ENCODE measurements at regions not wholly inside any gene's neighbourhood (a gene's known extent, or its start where the extent isn't known, plus 50 kb on each side); places are given as distances from the start of the nearest gene placed in this dataset.

DNA sequence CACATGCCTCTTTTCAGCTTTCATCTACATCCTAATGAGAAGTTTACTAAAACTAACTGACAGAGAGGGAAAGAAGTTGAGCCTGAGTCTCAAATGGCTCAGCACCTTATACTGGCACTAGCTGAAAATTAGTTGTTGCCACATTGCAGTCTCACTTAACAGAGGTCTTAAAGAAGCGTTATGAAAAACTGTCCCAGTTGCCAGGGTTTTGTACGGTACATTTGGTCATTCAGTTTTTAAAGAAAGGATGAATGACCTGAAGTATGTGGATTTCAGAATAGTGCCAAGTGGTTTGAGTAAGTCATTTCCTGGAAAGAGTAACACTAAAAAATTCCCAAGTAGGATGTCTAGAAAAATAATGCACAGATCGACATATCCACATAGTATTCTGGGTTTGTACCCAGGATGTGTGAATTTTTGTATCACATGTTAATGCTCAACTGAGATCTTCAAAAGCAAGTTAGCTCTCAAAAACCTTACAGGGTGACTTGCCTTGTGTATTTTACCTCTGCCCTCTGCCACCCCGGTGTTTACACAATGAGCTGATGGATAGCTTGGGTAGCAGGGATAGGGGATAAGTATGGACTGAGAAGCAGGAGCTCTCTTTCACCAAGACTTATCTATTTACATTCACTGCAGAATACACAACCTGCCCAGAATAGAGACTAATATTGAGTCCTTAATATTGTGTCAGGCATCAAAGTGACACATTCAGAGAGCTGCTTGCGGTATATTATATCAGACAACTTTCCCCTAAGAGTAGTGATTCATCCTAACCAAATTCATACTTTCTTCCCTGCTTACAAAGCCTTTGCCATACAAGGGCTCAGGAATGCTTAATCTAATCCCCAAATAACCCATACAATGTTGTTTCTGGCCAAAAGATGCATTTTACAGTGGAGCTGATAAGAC is 1075.7 kb upstream of the PABPC4L start:
- H3K4me2 ChIP-seq (ENCODE audit: insufficient read depth, low read length) = peak overlapping the region; percentile 43
- peak overlapping the region; percentile 23 for H3K4me3 ChIP-seq (ENCODE audit: insufficient read depth, low read length)
- peaks cover 11% of the 10 kb centered on the region for H3K4me1 ChIP-seq (ENCODE audit: insufficient read depth, low read length)
- DNase-seq (ENCODE audit: insufficient read length, low spot score, missing footprints) = peak; percentile 43
- TF ChIP-seq, protein P1, sequence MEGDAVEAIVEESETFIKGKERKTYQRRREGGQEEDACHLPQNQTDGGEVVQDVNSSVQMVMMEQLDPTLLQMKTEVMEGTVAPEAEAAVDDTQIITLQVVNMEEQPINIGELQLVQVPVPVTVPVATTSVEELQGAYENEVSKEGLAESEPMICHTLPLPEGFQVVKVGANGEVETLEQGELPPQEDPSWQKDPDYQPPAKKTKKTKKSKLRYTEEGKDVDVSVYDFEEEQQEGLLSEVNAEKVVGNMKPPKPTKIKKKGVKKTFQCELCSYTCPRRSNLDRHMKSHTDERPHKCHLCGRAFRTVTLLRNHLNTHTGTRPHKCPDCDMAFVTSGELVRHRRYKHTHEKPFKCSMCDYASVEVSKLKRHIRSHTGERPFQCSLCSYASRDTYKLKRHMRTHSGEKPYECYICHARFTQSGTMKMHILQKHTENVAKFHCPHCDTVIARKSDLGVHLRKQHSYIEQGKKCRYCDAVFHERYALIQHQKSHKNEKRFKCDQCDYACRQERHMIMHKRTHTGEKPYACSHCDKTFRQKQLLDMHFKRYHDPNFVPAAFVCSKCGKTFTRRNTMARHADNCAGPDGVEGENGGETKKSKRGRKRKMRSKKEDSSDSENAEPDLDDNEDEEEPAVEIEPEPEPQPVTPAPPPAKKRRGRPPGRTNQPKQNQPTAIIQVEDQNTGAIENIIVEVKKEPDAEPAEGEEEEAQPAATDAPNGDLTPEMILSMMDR (IDR thresholded peaks at IDR 0.05; ENCODE audit: extremely low read depth, low read depth, low read length) = no peak
- H3K36me3 ChIP-seq (ENCODE audit: insufficient read depth, low read length) = no peaks in the 10 kb centered on the region
- H4K20me1 ChIP-seq (ENCODE audit: insufficient read depth, low read length) = no peaks in the 10 kb centered on the region
- no peaks in the 10 kb centered on the region for H3K79me2 ChIP-seq (ENCODE audit: insufficient read depth, low read length)
- H3K27ac ChIP-seq (ENCODE audit: low read depth, low read length) = peak overlapping the region; percentile 26
- H2AFZ ChIP-seq (ENCODE audit: low read length) = no peak overlapping the region
- no peaks in the 10 kb centered on the region for H3K27me3 ChIP-seq (ENCODE audit: insufficient read depth, low read length)
- H3K9me3 ChIP-seq (ENCODE audit: low read depth, low read length) = no peaks in the 10 kb centered on the region

DNA sequence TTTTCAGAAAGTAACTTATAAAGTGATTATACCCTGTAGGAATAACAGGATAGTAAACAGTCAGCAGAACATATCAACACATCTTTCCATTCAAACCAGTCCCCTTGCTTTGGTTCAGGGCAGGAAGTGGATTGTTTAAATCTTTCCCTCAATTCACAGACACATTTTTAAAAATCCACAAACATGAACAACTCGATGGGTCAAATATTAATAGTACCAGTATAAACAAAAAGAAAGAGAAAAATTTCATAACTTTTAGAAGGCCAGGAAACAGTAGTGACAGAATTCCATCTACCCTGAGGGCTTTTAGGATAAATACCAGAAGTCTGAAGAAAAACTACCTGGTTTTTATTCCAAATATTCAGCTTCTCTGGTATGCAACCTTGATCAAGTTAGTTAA is 1072.8 kb upstream of the PABPC4L start:
- TF ChIP-seq, protein P1 (IDR thresholded peaks at IDR 0.05; ENCODE audit: extremely low read depth, low read depth, low read length) = no peak
- no peak for DNase-seq (ENCODE audit: insufficient read length, low spot score, missing footprints)
- no peaks in the 10 kb centered on the region for H3K27me3 ChIP-seq (ENCODE audit: insufficient read depth, low read length)
- no peak overlapping the region for H3K4me2 ChIP-seq (ENCODE audit: insufficient read depth, low read length)
- H2AFZ ChIP-seq (ENCODE audit: low read length) = peak overlapping the region; percentile 15
- no peak overlapping the region for H3K4me3 ChIP-seq (ENCODE audit: insufficient read depth, low read length)
- no peaks in the 10 kb centered on the region for H4K20me1 ChIP-seq (ENCODE audit: insufficient read depth, low read length)
- peaks cover 11% of the 10 kb centered on the region for H3K4me1 ChIP-seq (ENCODE audit: insufficient read depth, low read length)
- H3K79me2 ChIP-seq (ENCODE audit: insufficient read depth, low read length) = no peaks in the 10 kb centered on the region
- no peak overlapping the region for H3K27ac ChIP-seq (ENCODE audit: low read depth, low read length)
- H3K9me3 ChIP-seq (ENCODE audit: low read depth, low read length) = no peaks in the 10 kb centered on the region
- no peaks in the 10 kb centered on the region for H3K36me3 ChIP-seq (ENCODE audit: insufficient read depth, low read length)

DNA sequence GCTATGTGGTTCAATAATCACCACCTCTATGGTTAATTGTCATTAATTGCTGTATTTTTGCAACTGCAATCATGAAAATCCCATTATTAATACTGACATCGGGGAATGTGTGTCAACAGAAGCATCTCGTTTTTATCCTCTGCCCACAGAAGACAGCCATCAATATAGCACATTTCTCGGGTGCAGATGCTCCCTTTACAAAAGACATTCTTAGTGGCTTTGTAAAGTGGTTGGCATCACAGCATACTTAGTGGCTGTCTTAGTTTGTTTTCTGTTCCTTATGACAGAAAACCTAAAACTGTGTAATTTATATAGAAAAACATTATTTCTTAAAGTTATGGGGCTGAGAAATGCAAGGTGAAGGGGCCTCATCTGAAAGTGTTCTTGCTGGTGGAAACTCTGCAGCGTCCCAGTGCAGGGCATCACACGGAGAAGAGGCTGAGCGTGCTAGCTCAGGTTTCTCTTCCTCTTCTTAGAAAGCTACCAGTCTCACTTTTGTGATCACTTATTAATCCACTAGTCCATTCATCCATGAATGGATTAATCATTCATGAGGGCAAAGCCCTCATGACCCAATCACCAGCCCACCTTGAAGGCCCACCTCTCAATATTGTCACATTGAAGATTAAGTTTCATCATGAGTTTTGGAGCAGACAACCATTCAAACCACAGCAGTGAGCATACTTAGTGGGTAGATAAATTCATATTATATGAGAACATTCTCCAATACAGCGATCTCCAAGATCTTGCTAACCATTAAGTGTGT is 1067.7 kb upstream of the PABPC4L start:
- H3K27ac ChIP-seq (ENCODE audit: low read depth, low read length) = no peak overlapping the region
- H3K27me3 ChIP-seq (ENCODE audit: insufficient read depth, low read length) = no peaks in the 10 kb centered on the region
- H3K9me3 ChIP-seq (ENCODE audit: low read depth, low read length) = no peaks in the 10 kb centered on the region
- no peak overlapping the region for H3K4me2 ChIP-seq (ENCODE audit: insufficient read depth, low read length)
- no peaks in the 10 kb centered on the region for H4K20me1 ChIP-seq (ENCODE audit: insufficient read depth, low read length)
- DNase-seq (ENCODE audit: insufficient read length, low spot score, missing footprints) = no peak
- H3K4me1 ChIP-seq (ENCODE audit: insufficient read depth, low read length) = no peaks in the 10 kb centered on the region
- H2AFZ ChIP-seq (ENCODE audit: low read length) = no peak overlapping the region
- no peaks in the 10 kb centered on the region for H3K36me3 ChIP-seq (ENCODE audit: insufficient read depth, low read length)
- TF ChIP-seq, protein P1 (IDR thresholded peaks at IDR 0.05; ENCODE audit: extremely low read depth, low read depth, low read length) = no peak
- H3K79me2 ChIP-seq (ENCODE audit: insufficient read depth, low read length) = no peaks in the 10 kb centered on the region
- H3K4me3 ChIP-seq (ENCODE audit: insufficient read depth, low read length) = no peak overlapping the region

DNA sequence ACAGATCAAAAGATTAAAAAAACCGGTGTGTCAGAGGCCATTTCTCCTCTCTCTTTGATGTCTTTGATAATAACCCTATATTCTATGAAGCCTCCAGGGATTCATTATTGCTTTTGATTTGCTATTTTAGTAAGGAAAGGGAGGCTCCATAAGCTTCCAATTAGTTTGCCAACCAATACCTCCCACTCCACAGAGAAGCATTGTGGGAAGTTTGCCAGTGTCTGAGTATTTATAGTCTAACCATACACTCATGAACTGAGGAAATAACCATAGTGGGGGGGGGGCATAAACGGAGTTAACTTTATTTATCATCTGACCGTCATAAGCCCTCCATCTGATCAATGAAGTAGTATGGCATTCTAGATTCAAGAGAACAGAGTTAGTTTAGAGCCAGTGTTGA is 1066.8 kb upstream of the PABPC4L start:
- Histone ChIP-seq H3K79me2 (ENCODE audit: insufficient read depth, low read length) (no peaks in the 10 kb centered on the region), H3K4me3 (ENCODE audit: insufficient read depth, low read length) (no peak overlapping the region), H3K36me3 (ENCODE audit: insufficient read depth, low read length) (no peaks in the 10 kb centered on the region), H3K27me3 (ENCODE audit: insufficient read depth, low read length) (no peaks in the 10 kb centered on the region), H2AFZ (ENCODE audit: low read length) (no peak overlapping the region), H3K4me2 (ENCODE audit: insufficient read depth, low read length) (no peak overlapping the region), H3K27ac (ENCODE audit: low read depth, low read length) (no peak overlapping the region), H4K20me1 (ENCODE audit: insufficient read depth, low read length) (no peaks in the 10 kb centered on the region), H3K9me3 (ENCODE audit: low read depth, low read length) (no peaks in the 10 kb centered on the region), H3K4me1 (ENCODE audit: insufficient read depth, low read length) (no peaks in the 10 kb centered on the region)
- TF ChIP-seq, protein P1 (IDR thresholded peaks at IDR 0.05; ENCODE audit: extremely low read depth, low read depth, low read length) = no peak
- no peak for DNase-seq (ENCODE audit: insufficient read length, low spot score, missing footprints)

Measured in osteoblast (primary cell).